ENCODE measurements at regions not wholly inside any gene's neighbourhood (a gene's known extent, or its start where the extent isn't known, plus 50 kb on each side); places are given as distances from the start of the nearest gene placed in this dataset.
"Not testable (repeated sequence)": the region's sequence is repeated elsewhere in the genome, so short reads cannot be mapped to it uniquely, and the experiment has no call there.

GRCh38 chr4:114287079-114287696 lies 307.7 kb upstream of the ARSJ start:
- DNase-seq (ENCODE audit: low spot score) = no peak

- DNase-seq (ENCODE audit: low spot score) = no peak
These were observed 302.5 kb upstream of the UGT8 start for GRCh38 chr4:114296126-114296525.

- DNase-seq (ENCODE audit: low spot score) = no peak
These were observed 296.1 kb upstream of the UGT8 start for GRCh38 chr4:114302472-114302871.

- no peak for DNase-seq (ENCODE audit: low spot score)
These were observed 294.6 kb upstream of the UGT8 start for GRCh38 chr4:114304046-114304445.

- DNase-seq (ENCODE audit: low spot score) = no peak
These were observed 294.0 kb upstream of the UGT8 start for GRCh38 chr4:114304567-114304966.

GRCh38 chr4:114306946-114307345 lies 291.7 kb upstream of the UGT8 start:
- DNase-seq (ENCODE audit: low spot score) = no peak

- DNase-seq (ENCODE audit: low spot score) = no peak
These were observed 288.2 kb upstream of the UGT8 start for GRCh38 chr4:114310296-114310925.

- DNase-seq (ENCODE audit: low spot score) = no peak
These were observed 286.8 kb upstream of the UGT8 start for GRCh38 chr4:114311787-114312186.

GRCh38 chr4:114312338-114312737 lies 286.3 kb upstream of the UGT8 start:
- DNase-seq (ENCODE audit: low spot score) = no peak

- DNase-seq (ENCODE audit: low spot score) = no peak
These were observed 281.8 kb upstream of the UGT8 start for GRCh38 chr4:114316789-114317188.

- no peak for DNase-seq (ENCODE audit: low spot score)
These were observed 281.0 kb upstream of the UGT8 start for GRCh38 chr4:114317564-114317963.

- DNase-seq (ENCODE audit: low spot score) = peak; percentile 1
These were observed 280.3 kb upstream of the UGT8 start for GRCh38 chr4:114318309-114318708.

- no peak for DNase-seq (ENCODE audit: low spot score)
These were observed 278.5 kb upstream of the UGT8 start for GRCh38 chr4:114320126-114320525.

GRCh38 chr4:114321366-114321765 lies 277.2 kb upstream of the UGT8 start:
- no peak for DNase-seq (ENCODE audit: low spot score)

GRCh38 chr4:114323841-114324240 lies 274.8 kb upstream of the UGT8 start:
- no peak for DNase-seq (ENCODE audit: low spot score)

GRCh38 chr4:114326358-114326757 lies 272.2 kb upstream of the UGT8 start:
- no peak for DNase-seq (ENCODE audit: low spot score)

- no peak for DNase-seq (ENCODE audit: low spot score)
These were observed 266.5 kb upstream of the UGT8 start for GRCh38 chr4:114332119-114332518.

- not testable (repeated sequence) for DNase-seq (ENCODE audit: low spot score)
These were observed 264.2 kb upstream of the UGT8 start for GRCh38 chr4:114334363-114334762.

GRCh38 chr4:114334884-114335330 lies 263.7 kb upstream of the UGT8 start:
- DNase-seq (ENCODE audit: low spot score) = no peak

- no peak for DNase-seq (ENCODE audit: low spot score)
These were observed 263.3 kb upstream of the UGT8 start for GRCh38 chr4:114335339-114335738.

- no peak for DNase-seq (ENCODE audit: low spot score)
These were observed 255.6 kb upstream of the UGT8 start for GRCh38 chr4:114343015-114343414.

- DNase-seq (ENCODE audit: low spot score) = no peak
These were observed 248.9 kb upstream of the UGT8 start for GRCh38 chr4:114349543-114350175.

- no peak for DNase-seq (ENCODE audit: low spot score)
These were observed 239.7 kb upstream of the UGT8 start for GRCh38 chr4:114358901-114359300.

- no peak for DNase-seq (ENCODE audit: low spot score)
These were observed 237.4 kb upstream of the UGT8 start for GRCh38 chr4:114361249-114361648.
